ENCODE measurements at regions not wholly inside any gene's neighbourhood (a gene's known extent, or its start where the extent isn't known, plus 50 kb on each side); places are given as distances from the start of the nearest gene placed in this dataset.

DNA sequence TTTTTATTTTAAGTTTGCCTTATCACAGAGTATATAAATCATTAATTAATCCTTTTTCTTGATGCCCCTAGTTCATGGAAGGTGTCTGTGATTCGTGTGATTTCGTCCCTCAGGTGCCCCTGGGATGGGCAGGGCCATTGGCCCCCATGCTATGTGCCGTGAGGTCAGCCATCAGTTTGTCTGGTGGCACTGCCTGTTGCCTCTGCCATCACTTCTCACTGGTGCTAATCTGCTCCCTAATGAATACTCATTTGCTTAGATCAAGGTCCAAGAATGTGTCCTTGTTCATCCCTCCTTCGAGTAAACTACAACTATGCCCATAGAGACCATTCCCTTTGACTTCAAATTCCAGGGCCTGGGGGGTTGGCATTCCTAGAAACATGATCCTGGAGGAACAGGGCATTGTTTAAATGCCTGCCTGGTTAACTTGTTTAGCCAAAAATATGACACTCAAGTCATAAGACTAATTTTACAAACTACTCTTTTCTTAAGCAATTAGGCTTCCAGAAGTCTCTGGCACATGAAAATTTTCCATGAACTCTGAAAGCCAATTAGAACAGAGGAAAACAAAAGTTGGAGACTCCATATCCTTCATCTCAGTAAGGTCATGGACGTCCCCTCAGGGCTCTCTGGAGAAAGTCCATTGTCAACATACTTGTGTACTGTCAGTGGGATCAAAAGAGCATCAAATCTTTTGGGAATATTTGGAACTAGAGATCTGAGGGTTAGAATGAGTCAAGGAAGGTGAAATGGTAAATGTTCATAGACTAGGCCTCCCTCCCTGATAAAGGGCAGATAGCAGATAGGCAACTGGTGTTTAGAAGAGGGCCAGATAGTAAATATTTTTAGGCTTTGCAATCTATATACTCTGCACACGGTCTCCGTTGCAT is 90.9 kb upstream of the PLXNC1 start:
- TF ChIP-seq, protein P1, sequence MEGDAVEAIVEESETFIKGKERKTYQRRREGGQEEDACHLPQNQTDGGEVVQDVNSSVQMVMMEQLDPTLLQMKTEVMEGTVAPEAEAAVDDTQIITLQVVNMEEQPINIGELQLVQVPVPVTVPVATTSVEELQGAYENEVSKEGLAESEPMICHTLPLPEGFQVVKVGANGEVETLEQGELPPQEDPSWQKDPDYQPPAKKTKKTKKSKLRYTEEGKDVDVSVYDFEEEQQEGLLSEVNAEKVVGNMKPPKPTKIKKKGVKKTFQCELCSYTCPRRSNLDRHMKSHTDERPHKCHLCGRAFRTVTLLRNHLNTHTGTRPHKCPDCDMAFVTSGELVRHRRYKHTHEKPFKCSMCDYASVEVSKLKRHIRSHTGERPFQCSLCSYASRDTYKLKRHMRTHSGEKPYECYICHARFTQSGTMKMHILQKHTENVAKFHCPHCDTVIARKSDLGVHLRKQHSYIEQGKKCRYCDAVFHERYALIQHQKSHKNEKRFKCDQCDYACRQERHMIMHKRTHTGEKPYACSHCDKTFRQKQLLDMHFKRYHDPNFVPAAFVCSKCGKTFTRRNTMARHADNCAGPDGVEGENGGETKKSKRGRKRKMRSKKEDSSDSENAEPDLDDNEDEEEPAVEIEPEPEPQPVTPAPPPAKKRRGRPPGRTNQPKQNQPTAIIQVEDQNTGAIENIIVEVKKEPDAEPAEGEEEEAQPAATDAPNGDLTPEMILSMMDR (IDR thresholded peaks at IDR 0.05; ENCODE audit: low read length), result no peak
- TF ChIP-seq EZH2 (IDR thresholded peaks at IDR 0.05; ENCODE audit: borderline replicate concordance, low read length), result no peak
